Activated T-helper 2 cell treated with anti-CD3 and anti-CD28 coated beads, Interferon-gamma antibody, Interleukin-2, Interleukin-4, amounts not matched to agents 10 μg/mL and 5 μg/mL and 100 μg/mL, durations not matched to agents 14 hours and 24 hours and 36 hours (primary cell): ENCODE measurements at regions not wholly inside any gene's neighbourhood (a gene's known extent, or its start where the extent isn't known, plus 50 kb on each side); places are given as distances from the start of the nearest gene placed in this dataset.

Experiments
- DNase-seq: peaks from one replicate; pipeline ENCODE4 v3.0.0; 2021; ENCODE audit warnings: low spot score
- H3K27ac Mint-ChIP-seq: one replicate; pipeline ENCODE4 v1.8.0; 2021; ENCODE audit warnings: mixed read lengths
- H3K27me3 Mint-ChIP-seq: one replicate; pipeline ENCODE4 v1.8.0; 2021; ENCODE audit warnings: low read depth, mixed read lengths
- H3K36me3 Mint-ChIP-seq: one replicate; pipeline ENCODE4 v1.8.0; 2021; ENCODE audit warnings: low read depth, mixed read lengths
- H3K4me1 Mint-ChIP-seq: one replicate; pipeline ENCODE4 v1.8.0; 2021; ENCODE audit warnings: low read depth, mixed read lengths
- H3K4me3 Mint-ChIP-seq: one replicate; pipeline ENCODE4 v1.8.0; 2021; ENCODE audit warnings: low read depth, mild to moderate bottlenecking, moderate library complexity, mixed read lengths
- H3K9me3 Mint-ChIP-seq: one replicate; pipeline ENCODE4 v1.8.0; 2021; ENCODE audit warnings: mixed read lengths
- intact Hi-C: fragments of 100-400 bp; cut with micrococcal nuclease; formaldehyde crosslinking; loops from one replicate; pipeline ENCODE4 v1.15.1; 2023

GRCh38 chr7:80403686-80404241 lies 108.1 kb downstream of the GNAT3 start:
- no peak for DNase-seq
- Mint-ChIP-seq H3K9me3 (no peaks in the 10 kb centered on the region), H3K27ac (no peak overlapping the region), H3K36me3 (no peaks in the 10 kb centered on the region), H3K4me1 (no peaks in the 10 kb centered on the region), H3K4me3 (no peak overlapping the region), H3K27me3 (peaks cover 6% of the 10 kb centered on the region)
- intact Hi-C loops = no loop called here

GRCh38 chr7:80401708-80402107 lies 110.2 kb downstream of the GNAT3 start:
- intact Hi-C loops = no loop called here
- no peaks in the 10 kb centered on the region for H3K9me3 Mint-ChIP-seq

GRCh38 chr7:80393786-80394185 lies 118.1 kb downstream of the GNAT3 start:
- no peak for DNase-seq
- Mint-ChIP-seq H3K4me1 (no peaks in the 10 kb centered on the region), H3K27me3 (no peaks in the 10 kb centered on the region), H3K27ac (no peak overlapping the region), H3K36me3 (no peaks in the 10 kb centered on the region), H3K9me3 (no peaks in the 10 kb centered on the region), H3K4me3 (no peak overlapping the region)
- intact Hi-C loops = loop anchor here (5.0 kb wide), 1 partner anchor 261 kb away; the partner anchor contains the start of gene GNAI1

More at GRCh38 chr7:80401708-80402107, 110.2 kb downstream of the GNAT3 start:
- H3K4me3 Mint-ChIP-seq = no peak overlapping the region
- no peak overlapping the region for H3K27ac Mint-ChIP-seq
- no peak for DNase-seq
- no peaks in the 10 kb centered on the region for H3K4me1 Mint-ChIP-seq
- H3K36me3 Mint-ChIP-seq = no peaks in the 10 kb centered on the region
- H3K27me3 Mint-ChIP-seq = peaks cover 6% of the 10 kb centered on the region

- H3K4me1 Mint-ChIP-seq = no peaks in the 10 kb centered on the region
- intact Hi-C loops = loop anchor here (1.0 to 5.0 kb wide), 3 partner anchors 260 to 332 kb away; partner anchors contain the start of gene GNAI1
- no peak overlapping the region for H3K4me3 Mint-ChIP-seq
- no peak overlapping the region for H3K27ac Mint-ChIP-seq
- DNase-seq = no peak
- H3K27me3 Mint-ChIP-seq = no peaks in the 10 kb centered on the region
- no peaks in the 10 kb centered on the region for H3K9me3 Mint-ChIP-seq
- H3K36me3 Mint-ChIP-seq = no peaks in the 10 kb centered on the region
Observed at GRCh38 chr7:80392229-80393169, 119.4 kb downstream of the GNAT3 start.

- no peaks in the 10 kb centered on the region for H3K9me3 Mint-ChIP-seq
- H3K36me3 Mint-ChIP-seq = no peaks in the 10 kb centered on the region
- no peaks in the 10 kb centered on the region for H3K4me1 Mint-ChIP-seq
- DNase-seq = no peak
- no peaks in the 10 kb centered on the region for H3K27me3 Mint-ChIP-seq
- intact Hi-C loops = no loop called here
- H3K4me3 Mint-ChIP-seq = no peak overlapping the region
- no peak overlapping the region for H3K27ac Mint-ChIP-seq
Observed at GRCh38 chr7:80387634-80388193, 124.2 kb downstream of the GNAT3 start.

- Mint-ChIP-seq H3K4me3 (no peak overlapping the region), H3K4me1 (no peaks in the 10 kb centered on the region), H3K36me3 (no peaks in the 10 kb centered on the region), H3K27ac (no peak overlapping the region), H3K9me3 (no peaks in the 10 kb centered on the region), H3K27me3 (no peaks in the 10 kb centered on the region)
- intact Hi-C loops = no loop called here
- DNase-seq = no peak
Observed at GRCh38 chr7:80386686-80387085, 125.2 kb downstream of the GNAT3 start.

- no peaks in the 10 kb centered on the region for H3K27me3 Mint-ChIP-seq
Observed at GRCh38 chr7:80385508-80385907, 126.4 kb downstream of the GNAT3 start.

GRCh38 chr7:80380957-80381356 lies 130.9 kb downstream of the GNAT3 start:
- Mint-ChIP-seq H3K4me1 (no peaks in the 10 kb centered on the region), H3K9me3 (peaks cover 4% of the 10 kb centered on the region), H3K36me3 (no peaks in the 10 kb centered on the region), H3K27ac (no peak overlapping the region), H3K4me3 (no peak overlapping the region), H3K27me3 (no peaks in the 10 kb centered on the region)
- DNase-seq = no peak
- intact Hi-C loops = no loop called here

More at GRCh38 chr7:80385508-80385907, 126.4 kb downstream of the GNAT3 start:
- no peak overlapping the region for H3K4me3 Mint-ChIP-seq
- no peaks in the 10 kb centered on the region for H3K36me3 Mint-ChIP-seq
- H3K9me3 Mint-ChIP-seq = no peaks in the 10 kb centered on the region
- H3K27ac Mint-ChIP-seq = no peak overlapping the region
- H3K4me1 Mint-ChIP-seq = no peaks in the 10 kb centered on the region
- intact Hi-C loops = no loop called here
- DNase-seq = no peak

- no peaks in the 10 kb centered on the region for H3K27me3 Mint-ChIP-seq
- H3K27ac Mint-ChIP-seq = no peak overlapping the region
- intact Hi-C loops = no loop called here
- H3K4me1 Mint-ChIP-seq = no peaks in the 10 kb centered on the region
- no peak overlapping the region for H3K4me3 Mint-ChIP-seq
- DNase-seq = no peak
- no peaks in the 10 kb centered on the region for H3K36me3 Mint-ChIP-seq
- H3K9me3 Mint-ChIP-seq = peaks cover 4% of the 10 kb centered on the region
Observed at GRCh38 chr7:80379034-80379982, 132.6 kb downstream of the GNAT3 start.

GRCh38 chr7:80374321-80374720 lies 137.5 kb downstream of the GNAT3 start:
- no peak overlapping the region for H3K27ac Mint-ChIP-seq
- H3K4me3 Mint-ChIP-seq = no peak overlapping the region
- no peak for DNase-seq
- intact Hi-C loops = no loop called here
- H3K27me3 Mint-ChIP-seq = no peaks in the 10 kb centered on the region
- peaks cover 4% of the 10 kb centered on the region for H3K9me3 Mint-ChIP-seq
- no peaks in the 10 kb centered on the region for H3K36me3 Mint-ChIP-seq
- H3K4me1 Mint-ChIP-seq = no peaks in the 10 kb centered on the region

- no peak overlapping the region for H3K4me3 Mint-ChIP-seq
- peaks cover 4% of the 10 kb centered on the region for H3K9me3 Mint-ChIP-seq
- H3K27me3 Mint-ChIP-seq = no peaks in the 10 kb centered on the region
- no peak overlapping the region for H3K27ac Mint-ChIP-seq
- H3K36me3 Mint-ChIP-seq = no peaks in the 10 kb centered on the region
- no peak for DNase-seq
- no peaks in the 10 kb centered on the region for H3K4me1 Mint-ChIP-seq
- intact Hi-C loops = no loop called here
Observed at GRCh38 chr7:80373429-80374032, 138.3 kb downstream of the GNAT3 start.

GRCh38 chr7:80372415-80372814 lies 139.4 kb downstream of the GNAT3 start:
- no peak for DNase-seq
- intact Hi-C loops = no loop called here
- Mint-ChIP-seq H3K27me3 (no peaks in the 10 kb centered on the region), H3K4me1 (no peaks in the 10 kb centered on the region), H3K27ac (no peak overlapping the region), H3K9me3 (peaks cover 4% of the 10 kb centered on the region), H3K36me3 (no peaks in the 10 kb centered on the region), H3K4me3 (no peak overlapping the region)
